HEK293 (cell line): ENCODE measurements at regions not wholly inside any gene's neighbourhood (a gene's known extent, or its start where the extent isn't known, plus 50 kb on each side); places are given as distances from the start of the nearest gene placed in this dataset.
A peak's percentile ranks its signal among the peaks of the same experiment; 100 is the strongest.

Experiments
- CTCF ChIA-PET: fragments of 350-600 bp; formaldehyde crosslinking; extraction: SDS; loops from one replicate; lab custom pipeline; 2021; ENCODE audit warnings: antibody characterized with exemption; lab: Yijun Ruan, JAX
- POLR2A ChIA-PET: fragments of 300-600 bp; formaldehyde crosslinking; extraction: SDS; loops from one replicate; lab custom pipeline; 2020; ENCODE audit warnings: antibody characterized with exemption, inconsistent platforms; lab: Yijun Ruan, JAX
- H3K27ac ChIP-seq: fragments of 200-500 bp; sonication (Bioruptor generic); 2 replicates; pipeline ENCODE4 v1.5.1; 2014; ENCODE audit warnings: low read depth, low read length, control low read depth, inconsistent platforms; ENCODE audit errors: extremely low read depth
- H3K36me3 ChIP-seq, 2 experiments: fragments of 200-500 bp in 1 of 2; sonication (Bioruptor generic) in 1 of 2; 1 replicate in 1 of 2; 2 replicates in 1 of 2; pipeline ENCODE4 v1.5.1; 2014 to 2017; ENCODE audit warnings: inconsistent platforms in 2 of 2, low read length in 2 of 2; ENCODE audit not compliant: control insufficient read depth in 2 of 2, insufficient read depth in 1 of 2
- H3K4me1 ChIP-seq: fragments of 200-500 bp; sonication (Bioruptor generic); 2 replicates; pipeline ENCODE4 v1.5.1; 2014; ENCODE audit warnings: mild to moderate bottlenecking, low read length, inconsistent platforms; ENCODE audit not compliant: control insufficient read depth, insufficient read depth
- H3K4me3 ChIP-seq: 2 replicates; pipeline ENCODE4 v1.5.1; 2011; ENCODE audit warnings: low read depth, mild to moderate bottlenecking, control low read depth, low read length, moderate library complexity
- H3K9me3 ChIP-seq: fragments of 200-500 bp; sonication (Bioruptor generic); 2 replicates; pipeline ENCODE4 v1.5.1; 2014; ENCODE audit warnings: low read depth, low read length, inconsistent platforms; ENCODE audit not compliant: control insufficient read depth, insufficient read depth
- BCL6B ChIP-seq: fragments of 450-650 bp; formaldehyde crosslinking; IDR thresholded peaks from 2 replicates; pipeline ENCODE4 v1.5.1; 2017; ENCODE audit warnings: missing biosample characterization, missing genetic modification characterization
- GLI2 ChIP-seq: fragments of 450-650 bp; formaldehyde crosslinking; IDR thresholded peaks from 2 replicates; pipeline ENCODE4; 2017; ENCODE audit warnings: missing biosample characterization, missing genetic modification characterization, low read depth, borderline replicate concordance
- SCRT1 ChIP-seq: fragments of 450-650 bp; formaldehyde crosslinking; IDR thresholded peaks from 2 replicates; pipeline ENCODE4 v1.5.1; 2016; ENCODE audit warnings: missing biosample characterization, missing genetic modification characterization, borderline replicate concordance
- SP3 ChIP-seq: fragments of 450-650 bp; formaldehyde crosslinking; IDR thresholded peaks from 2 replicates; pipeline ENCODE4 v1.5.1; 2016; ENCODE audit warnings: missing biosample characterization, missing genetic modification characterization
- TSHZ1 ChIP-seq: fragments of 450-650 bp; formaldehyde crosslinking; IDR thresholded peaks from 2 replicates; pipeline ENCODE4 v1.5.1; 2016; ENCODE audit warnings: missing biosample characterization, missing genetic modification characterization, borderline replicate concordance
- WT1 ChIP-seq: fragments of 450-650 bp; formaldehyde crosslinking; IDR thresholded peaks from 2 replicates; pipeline ENCODE4 v1.5.1; 2016; ENCODE audit warnings: missing biosample characterization, missing genetic modification characterization
- YY2 ChIP-seq: fragments of 450-650 bp; formaldehyde crosslinking; IDR thresholded peaks from 2 replicates; pipeline ENCODE4 v1.5.1; 2016; ENCODE audit warnings: missing biosample characterization, missing genetic modification characterization
- ZBTB21 ChIP-seq: fragments of 450-650 bp; formaldehyde crosslinking; IDR thresholded peaks from 2 replicates; pipeline ENCODE4 v1.5.1; 2017; ENCODE audit warnings: missing biosample characterization, missing genetic modification characterization
- ZFP3 ChIP-seq: fragments of 450-650 bp; formaldehyde crosslinking; IDR thresholded peaks from 2 replicates; pipeline ENCODE4 v1.5.1; 2016; ENCODE audit warnings: low read depth, missing biosample characterization, missing genetic modification characterization
- ZNF146 ChIP-seq: fragments of 450-650 bp; formaldehyde crosslinking; IDR thresholded peaks from 2 replicates; pipeline ENCODE4 v1.5.1; 2016; ENCODE audit warnings: missing biosample characterization, missing genetic modification characterization
- ZNF175 ChIP-seq: fragments of 450-650 bp; formaldehyde crosslinking; IDR thresholded peaks from 2 replicates; pipeline ENCODE4 v1.5.1; 2016; ENCODE audit warnings: missing biosample characterization, missing genetic modification characterization
- ZNF18 ChIP-seq: fragments of 450-650 bp; formaldehyde crosslinking; IDR thresholded peaks from 2 replicates; pipeline ENCODE4 v1.5.1; 2016; ENCODE audit warnings: missing biosample characterization, missing genetic modification characterization
- ZNF19 ChIP-seq: fragments of 450-650 bp; formaldehyde crosslinking; IDR thresholded peaks from 2 replicates; pipeline ENCODE4; 2016; ENCODE audit warnings: missing biosample characterization, missing genetic modification characterization, low read depth
- ZNF2 ChIP-seq: fragments of 450-650 bp; formaldehyde crosslinking; IDR thresholded peaks from 2 replicates; pipeline ENCODE4 v1.5.1; 2016; ENCODE audit warnings: missing biosample characterization, missing genetic modification characterization
- ZNF280D ChIP-seq: fragments of 450-650 bp; formaldehyde crosslinking; IDR thresholded peaks from 2 replicates; pipeline ENCODE4 v1.5.1; 2016; ENCODE audit warnings: missing biosample characterization, missing genetic modification characterization
- ZNF324 ChIP-seq: fragments of 450-650 bp; formaldehyde crosslinking; IDR thresholded peaks from 2 replicates; pipeline ENCODE4 v1.5.1; 2016; ENCODE audit warnings: missing biosample characterization, missing genetic modification characterization
- ZNF518A ChIP-seq: fragments of 450-650 bp; formaldehyde crosslinking; conservative IDR thresholded peaks from 2 replicates; pipeline ENCODE4 v1.5.1; 2016; ENCODE audit warnings: low read depth, missing biosample characterization, missing genetic modification characterization
- ZNF610 ChIP-seq: fragments of 450-650 bp; formaldehyde crosslinking; IDR thresholded peaks from 2 replicates; pipeline ENCODE4 v1.5.1; 2016; ENCODE audit warnings: missing biosample characterization, missing genetic modification characterization, borderline replicate concordance
- ZNF629 ChIP-seq: fragments of 450-650 bp; formaldehyde crosslinking; IDR thresholded peaks from 2 replicates; pipeline ENCODE4 v1.5.1; 2017; ENCODE audit warnings: missing biosample characterization, missing genetic modification characterization
- ZSCAN30 ChIP-seq: fragments of 450-650 bp; IDR thresholded peaks from 2 replicates; pipeline ENCODE4 v1.5.1; 2018; ENCODE audit warnings: missing biosample characterization, mild to moderate bottlenecking, missing genetic modification characterization, moderate library complexity

GRCh38 chr5:93978222-93978621 is 236.8 kb upstream of the POU5F2 start:
- CTCF ChIA-PET = no interaction called here
- TF ChIP-seq ZNF146 (tag by site-specific recombination) (peak; percentile 75), ZNF2 (no peak), GLI2 (tag by site-specific recombination) (no peak), ZNF280D (tag by site-specific recombination) (0 out of 2 replicates have a peak, but pooled peaks have one; percentile 21), ZNF18 (no peak)

GRCh38 chr5:93967923-93968322 is 226.5 kb upstream of the POU5F2 start:
- ChIA-PET POLR2A (no interaction called here), CTCF (interaction anchor here (0.6 to 0.7 kb wide), 2 partner anchors 123 to 1485 kb away, joined by 3 read pairs; no protein-coding TSS in a partner anchor)
- peaks cover 6% of the 10 kb centered on the region for H3K4me1 ChIP-seq
- no peaks in the 10 kb centered on the region for H3K36me3 ChIP-seq
- H3K9me3 ChIP-seq = no peaks in the 10 kb centered on the region
- H3K4me3 ChIP-seq = no peak overlapping the region
- no peak overlapping the region for H3K27ac ChIP-seq
- TF ChIP-seq ZFP3 (tag by site-specific recombination) (no peak), ZNF610 (tag by site-specific recombination) (0 out of 2 replicates have a peak, but pooled peaks have one; percentile 49), ZNF19 (tag by site-specific recombination) (no peak), ZNF146 (tag by site-specific recombination) (peak; percentile 20; the same call in 1 of the 2 replicates), TSHZ1 (0 out of 2 replicates have a peak, but pooled peaks have one; percentile 17), ZNF175 (tag by site-specific recombination) (no peak), ZNF629 (tag by site-specific recombination) (peak; percentile 24; the same call in 1 of the 2 replicates), ZNF324 (tag by site-specific recombination) (no peak), SP3 (tag by site-specific recombination) (no peak), YY2 (tag by site-specific recombination) (peak; percentile 53; the same call in 1 of the 2 replicates), WT1 (peak; percentile 94), BCL6B (tag by site-specific recombination) (peak; percentile 91), SCRT1 (peak; percentile 85), ZBTB21 (tag by site-specific recombination) (no peak), ZSCAN30 (tag by site-specific recombination) (0 out of 2 replicates have a peak, but pooled peaks have one; percentile 31), ZNF518A (no peak)

More at GRCh38 chr5:93978222-93978621, 236.8 kb upstream of the POU5F2 start:
- no peak overlapping the region for H3K4me3 ChIP-seq
- no peaks in the 10 kb centered on the region for H3K4me1 ChIP-seq
- POLR2A ChIA-PET = no interaction called here
- H3K9me3 ChIP-seq = no peaks in the 10 kb centered on the region
- H3K36me3 ChIP-seq = no peaks in the 10 kb centered on the region
- no peak overlapping the region for H3K27ac ChIP-seq
